ENCODE measurements at regions not wholly inside any gene's neighbourhood (a gene's known extent, or its start where the extent isn't known, plus 50 kb on each side); places are given as distances from the start of the nearest gene placed in this dataset.
A peak's percentile ranks its signal among the peaks of the same experiment; 100 is the strongest.

GRCh38 chr2:43052204-43052943 is 174.0 kb downstream of the ZFP36L2 start:
- Histone ChIP-seq H3K4me3 (ENCODE audit: low read length, poor library complexity, severe bottlenecking) (no peak overlapping the region), H3K4me2 (ENCODE audit: low read depth, low read length, poor library complexity, severe bottlenecking) (no peak overlapping the region), H3K27me3 (ENCODE audit: insufficient read depth, low read length, poor library complexity, severe bottlenecking) (no peaks in the 10 kb centered on the region), H3K9me3 (ENCODE audit: insufficient read depth, low read depth, low read length) (no peaks in the 10 kb centered on the region), H3K79me2 (ENCODE audit: insufficient read depth, low read length) (no peaks in the 10 kb centered on the region), H4K20me1 (ENCODE audit: insufficient read depth, low read length, poor library complexity, severe bottlenecking) (no peaks in the 10 kb centered on the region), H3K36me3 (ENCODE audit: insufficient read depth, low read length) (no peaks in the 10 kb centered on the region), H2AFZ (ENCODE audit: low read length) (no peak overlapping the region), H3K4me1 (ENCODE audit: insufficient read depth, low read length, poor library complexity, severe bottlenecking) (peaks cover 38% of the 10 kb centered on the region), H3K9me2 (replicated peaks; ENCODE audit: low read depth, low read length) (no peaks in the 10 kb centered on the region), H3K9ac (ENCODE audit: low read depth, low read length, poor library complexity, severe bottlenecking) (no peak overlapping the region), H3F3A (ENCODE audit: low read depth) (no peaks in the 10 kb centered on the region)
- TF ChIP-seq EZH2phosphoT487 (IDR thresholded peaks at IDR 0.05; ENCODE audit: borderline replicate concordance): no peak
- TF ChIP-seq CTCF (conservative IDR thresholded peaks at IDR 0.05; ENCODE audit: low read length): no peak

GRCh38 chr2:43051338-43051737 is 175.1 kb downstream of the ZFP36L2 start:
- Histone ChIP-seq H3F3A (ENCODE audit: low read depth) (no peaks in the 10 kb centered on the region), H3K9me3 (ENCODE audit: insufficient read depth, low read depth, low read length) (no peaks in the 10 kb centered on the region), H3K4me2 (ENCODE audit: low read depth, low read length, poor library complexity, severe bottlenecking) (no peak overlapping the region), H3K4me3 (ENCODE audit: low read length, poor library complexity, severe bottlenecking) (no peak overlapping the region), H3K9me2 (replicated peaks; ENCODE audit: low read depth, low read length) (no peaks in the 10 kb centered on the region), H2AFZ (ENCODE audit: low read length) (no peak overlapping the region), H3K4me1 (ENCODE audit: insufficient read depth, low read length, poor library complexity, severe bottlenecking) (peaks cover 47% of the 10 kb centered on the region), H3K79me2 (ENCODE audit: insufficient read depth, low read length) (no peaks in the 10 kb centered on the region), H4K20me1 (ENCODE audit: insufficient read depth, low read length, poor library complexity, severe bottlenecking) (no peaks in the 10 kb centered on the region), H3K27me3 (ENCODE audit: insufficient read depth, low read length, poor library complexity, severe bottlenecking) (no peaks in the 10 kb centered on the region), H3K36me3 (ENCODE audit: insufficient read depth, low read length) (no peaks in the 10 kb centered on the region), H3K9ac (ENCODE audit: low read depth, low read length, poor library complexity, severe bottlenecking) (no peak overlapping the region)
- TF ChIP-seq CTCF (conservative IDR thresholded peaks at IDR 0.05; ENCODE audit: low read length) (no peak), EZH2phosphoT487 (IDR thresholded peaks at IDR 0.05; ENCODE audit: borderline replicate concordance) (no peak)

GRCh38 chr2:43050866-43051265 is 175.5 kb downstream of the ZFP36L2 start:
- Histone ChIP-seq H2AFZ (ENCODE audit: low read length) (no peak overlapping the region), H4K20me1 (ENCODE audit: insufficient read depth, low read length, poor library complexity, severe bottlenecking) (no peaks in the 10 kb centered on the region), H3K4me3 (ENCODE audit: low read length, poor library complexity, severe bottlenecking) (no peak overlapping the region), H3K27me3 (ENCODE audit: insufficient read depth, low read length, poor library complexity, severe bottlenecking) (no peaks in the 10 kb centered on the region), H3K36me3 (ENCODE audit: insufficient read depth, low read length) (no peaks in the 10 kb centered on the region), H3F3A (ENCODE audit: low read depth) (no peaks in the 10 kb centered on the region), H3K9me2 (replicated peaks; ENCODE audit: low read depth, low read length) (no peaks in the 10 kb centered on the region), H3K4me1 (ENCODE audit: insufficient read depth, low read length, poor library complexity, severe bottlenecking) (peaks cover 52% of the 10 kb centered on the region), H3K9ac (ENCODE audit: low read depth, low read length, poor library complexity, severe bottlenecking) (peak overlapping the region; percentile 21), H3K79me2 (ENCODE audit: insufficient read depth, low read length) (no peaks in the 10 kb centered on the region), H3K4me2 (ENCODE audit: low read depth, low read length, poor library complexity, severe bottlenecking) (peak overlapping the region; percentile 6), H3K9me3 (ENCODE audit: insufficient read depth, low read depth, low read length) (no peaks in the 10 kb centered on the region)
- TF ChIP-seq EZH2phosphoT487 (IDR thresholded peaks at IDR 0.05; ENCODE audit: borderline replicate concordance): no peak
- no peak for TF ChIP-seq CTCF (conservative IDR thresholded peaks at IDR 0.05; ENCODE audit: low read length)

All from Loucy (cell line).